HepG2 (cell line): ENCODE measurements at regions not wholly inside any gene's neighbourhood (a gene's known extent, or its start where the extent isn't known, plus 50 kb on each side); places are given as distances from the start of the nearest gene placed in this dataset.

Experiments used
- ATAC-seq: fragments of 200-7000 bp; cut with Tn5 transposase; 3 replicates; pipeline ENCODE4 v1.9.1; 2020; ENCODE audit warnings: mild to moderate bottlenecking, moderate library complexity
- BruUV-seq: library from RNA; stranded (reverse); fragments of 400-500 nt; replicated peaks from 2 replicates; lab custom pipeline; 2021; lab: Mats Ljungman, UMichigan
- CTCF ChIA-PET: fragments of 300-600 bp; formaldehyde crosslinking; extraction: SDS; loops from one replicate; lab custom pipeline; 2021; ENCODE audit warnings: low total read pairs, inconsistent platforms, low intra/inter-chr PET ratio; lab: Yijun Ruan, JAX
- POLR2A ChIA-PET: fragments of 350-600 bp; sonication (Branson Sonifier 250); formaldehyde crosslinking; loops from one replicate; lab custom pipeline; 2020; ENCODE audit warnings: antibody characterized with exemption, inconsistent platforms; lab: Yijun Ruan, JAX
- DNase-seq: peaks from one replicate; pipeline ENCODE4 v3.0.0-alpha.2; 2015; ENCODE audit warnings: low spot score
- FAIRE-seq: peaks from 3 replicates; lab custom pipeline; 2011; peaks lifted over from hg19 to GRCh38; lab: Jason Lieb, UNC
- H2AFZ ChIP-seq: one replicate; pipeline ENCODE4 v1.6.1; 2011; ENCODE audit warnings: low read length, inconsistent platforms
- H3K27ac ChIP-seq: fragments of 300-600 bp; 3 replicates; pipeline ENCODE4 v1.8.0; 2011; ENCODE audit warnings: mixed run types, mild to moderate bottlenecking, mixed read lengths, low read length, inconsistent platforms; ENCODE audit not compliant: insufficient read depth; ENCODE audit errors: extremely low read length
- H3K27me3 ChIP-seq, 2 experiments: fragments of 200-600 bp in 1 of 2; 2 replicates in 1 of 2; 3 replicates in 1 of 2; pipeline versions ENCODE4 v1.6.0 to v1.8.0; 2011; ENCODE audit warnings: low read length in 2 of 2, mild to moderate bottlenecking in 2 of 2, moderate library complexity in 2 of 2, inconsistent platforms in 1 of 2; ENCODE audit not compliant: insufficient read depth in 2 of 2, control insufficient read depth in 1 of 2
- H3K36me3 ChIP-seq, 2 experiments: fragments of 200-600 bp in 1 of 2; replicated peaks in 1 of 2; 2 replicates in 1 of 2; 3 replicates in 1 of 2; pipeline versions ENCODE4 v1.5.1 to v1.8.0; 2011; ENCODE audit warnings: low read length in 2 of 2, inconsistent platforms in 1 of 2; ENCODE audit not compliant: insufficient read depth in 2 of 2, control insufficient read depth in 1 of 2
- H3K4me1 ChIP-seq: 2 replicates; pipeline ENCODE4 v1.5.1; 2012; ENCODE audit warnings: low read length, inconsistent platforms; ENCODE audit not compliant: insufficient read depth
- H3K4me2 ChIP-seq: 2 replicates; pipeline ENCODE4 v1.6.0; 2011; ENCODE audit warnings: low read depth, low read length, inconsistent platforms
- H3K4me3 ChIP-seq, 3 experiments: fragments of 200-600 bp in 1 of 3; sonication (generic), shearing (Covaris generic) in 1 of 3; replicated peaks in 1 of 3; 2 replicates each; pipeline ENCODE4 v1.5.1; 2011 to 2016; ENCODE audit warnings: low read length in 3 of 3, inconsistent platforms in 2 of 3, low read depth in 2 of 3, mild to moderate bottlenecking in 2 of 3, control low read depth in 1 of 3, mixed read lengths in 1 of 3; ENCODE audit not compliant: insufficient read depth in 1 of 3
- H3K79me2 ChIP-seq: one replicate; pipeline ENCODE4 v1.6.1; 2011; ENCODE audit warnings: low read length, inconsistent platforms; ENCODE audit not compliant: insufficient read depth
- H3K9ac ChIP-seq: 2 replicates; pipeline ENCODE4 v1.6.0; 2011; ENCODE audit warnings: mild to moderate bottlenecking, low read depth, low read length, inconsistent platforms; ENCODE audit not compliant: insufficient read depth
- H3K9me3 ChIP-seq: 2 replicates; pipeline ENCODE4 v1.5.1; 2012; ENCODE audit warnings: mild to moderate bottlenecking, low read length
- H4K20me1 ChIP-seq: 2 replicates; pipeline ENCODE4 v1.6.0; 2011; ENCODE audit warnings: inconsistent platforms, mild to moderate bottlenecking, low read length, moderate library complexity; ENCODE audit not compliant: insufficient read depth
- AGO2 ChIP-seq: fragments of 200-400 bp; formaldehyde crosslinking; optimal IDR thresholded peaks from 2 replicates; pipeline ENCODE3; 2017; ENCODE audit warnings: mild to moderate bottlenecking, low read depth, low read length, moderate library complexity
- ERF ChIP-seq: IDR thresholded peaks from 2 replicates; pipeline ENCODE4 v1.6.1; 2018; ENCODE audit warnings: missing biosample characterization, missing genetic modification reagents
- HMG20B ChIP-seq: conservative IDR thresholded peaks from 2 replicates; pipeline ENCODE4 v1.6.1; 2016; ENCODE audit warnings: missing genetic modification reagents, missing compliant biosample characterization
- RELA ChIP-seq: sonication (generic); formaldehyde crosslinking; IDR thresholded peaks from 2 replicates; pipeline ENCODE4 v1.4.0; 2020; ENCODE audit warnings: missing genetic modification reagents
- SALL2 ChIP-seq: sonication (generic); formaldehyde crosslinking; IDR thresholded peaks from 2 replicates; pipeline ENCODE4 v1.8.1; 2023; ENCODE audit warnings: mild to moderate bottlenecking, missing genetic modification reagents, inconsistent platforms
- SRY ChIP-seq: sonication (generic); formaldehyde crosslinking; IDR thresholded peaks from 2 replicates; pipeline ENCODE4 v1.8.0; 2022; ENCODE audit warnings: mild to moderate bottlenecking, missing genetic modification reagents
- SYNCRIP ChIP-seq: fragments of 200-400 bp; formaldehyde crosslinking; IDR thresholded peaks from 2 replicates; pipeline ENCODE4 v1.6.1; 2018; ENCODE audit warnings: mild to moderate bottlenecking, low read depth, low read length; ENCODE audit not compliant: insufficient read depth
- ZMYM2 ChIP-seq: sonication (generic); formaldehyde crosslinking; IDR thresholded peaks from 2 replicates; pipeline ENCODE4 v1.8.0; 2022; ENCODE audit warnings: mild to moderate bottlenecking, missing genetic modification reagents
- ZNF160 ChIP-seq: sonication (generic); formaldehyde crosslinking; IDR thresholded peaks from 2 replicates; pipeline ENCODE4 v1.8.0; 2022; ENCODE audit warnings: mild to moderate bottlenecking, inconsistent platforms, missing genetic modification reagents
- ZNF335 ChIP-seq: sonication (generic); formaldehyde crosslinking; IDR thresholded peaks from 2 replicates; pipeline ENCODE4 v1.4.0; 2020; ENCODE audit warnings: missing genetic modification reagents
- ZNF34 ChIP-seq: sonication (generic); formaldehyde crosslinking; IDR thresholded peaks from 2 replicates; pipeline ENCODE4 v1.4.0; 2020; ENCODE audit warnings: mild to moderate bottlenecking, missing genetic modification reagents, borderline replicate concordance
- ZNF670 ChIP-seq: sonication (generic); formaldehyde crosslinking; IDR thresholded peaks from 2 replicates; pipeline ENCODE4 v1.8.0; 2022; ENCODE audit warnings: mild to moderate bottlenecking, missing genetic modification reagents, borderline replicate concordance
- ZNF772 ChIP-seq: sonication (generic); formaldehyde crosslinking; IDR thresholded peaks from 2 replicates; pipeline ENCODE4 v1.5.0; 2020; ENCODE audit warnings: mild to moderate bottlenecking, missing genetic modification reagents
- ZNF850 ChIP-seq: sonication (generic); formaldehyde crosslinking; conservative IDR thresholded peaks from 2 replicates; pipeline ENCODE4 v1.9.0; 2021; ENCODE audit warnings: mild to moderate bottlenecking, missing genetic modification reagents
- ZNF878 ChIP-seq: sonication (generic); formaldehyde crosslinking; IDR thresholded peaks from 2 replicates; pipeline ENCODE4 v1.8.1; 2023; ENCODE audit warnings: mild to moderate bottlenecking, missing genetic modification reagents, moderate library complexity
- ZNF879 ChIP-seq: sonication (generic); formaldehyde crosslinking; IDR thresholded peaks from 2 replicates; pipeline ENCODE4 v1.8.1; 2023; ENCODE audit warnings: missing genetic modification reagents
- ZSCAN25 ChIP-seq: sonication (generic); formaldehyde crosslinking; IDR thresholded peaks from 2 replicates; pipeline ENCODE4 v1.8.0; 2022; ENCODE audit warnings: mild to moderate bottlenecking, missing genetic modification reagents
- ZSCAN29 ChIP-seq: sonication (generic); formaldehyde crosslinking; conservative IDR thresholded peaks from 2 replicates; pipeline ENCODE4 v1.4.0; 2020; ENCODE audit warnings: mild to moderate bottlenecking, missing genetic modification reagents
- whole genome bisulfite sequencing: methylation state at CpG from one replicate; pipeline ENCODE4 v1.1.6; 2017; ENCODE audit warnings: low lambda C conversion rate; 5-methylcytosine and 5-hydroxymethylcytosine counted together
- in situ Hi-C: cut with HindIII; loops from 2 replicates; pipeline ENCODE4 v1.10.0; 2017; ENCODE audit warnings: low pct_unique_long_range_greater_than_20kb; ENCODE audit not compliant: extremely low pct_ligation_motif_present
- intact Hi-C: fragments of 100-400 bp; cut with micrococcal nuclease; formaldehyde crosslinking; loops from one replicate; pipeline ENCODE4 v1.10.0; 2022; ENCODE audit not compliant: unreplicated experiment
- TF ChIP-seq, protein P1 (sequence below): sonication (generic); formaldehyde crosslinking; IDR thresholded peaks from 2 replicates; pipeline ENCODE4 v1.4.0; 2020; ENCODE audit warnings: missing genetic modification reagents
- TF ChIP-seq, protein P2 (sequence below): sonication (generic); formaldehyde crosslinking; IDR thresholded peaks from 2 replicates; pipeline ENCODE4 v1.5.1; 2020; ENCODE audit warnings: missing genetic modification reagents, mild to moderate bottlenecking, borderline replicate concordance
- TF ChIP-seq, protein P3 (sequence below): sonication (generic); formaldehyde crosslinking; IDR thresholded peaks from 2 replicates; pipeline ENCODE4 v1.5.1; 2020; ENCODE audit warnings: missing genetic modification reagents, mild to moderate bottlenecking, borderline replicate concordance
- TF ChIP-seq, protein P4 (sequence below): IDR thresholded peaks from 2 replicates; pipeline ENCODE4 v1.6.1; 2016; ENCODE audit warnings: missing biosample characterization, missing genetic modification reagents, low read depth

DNA sequence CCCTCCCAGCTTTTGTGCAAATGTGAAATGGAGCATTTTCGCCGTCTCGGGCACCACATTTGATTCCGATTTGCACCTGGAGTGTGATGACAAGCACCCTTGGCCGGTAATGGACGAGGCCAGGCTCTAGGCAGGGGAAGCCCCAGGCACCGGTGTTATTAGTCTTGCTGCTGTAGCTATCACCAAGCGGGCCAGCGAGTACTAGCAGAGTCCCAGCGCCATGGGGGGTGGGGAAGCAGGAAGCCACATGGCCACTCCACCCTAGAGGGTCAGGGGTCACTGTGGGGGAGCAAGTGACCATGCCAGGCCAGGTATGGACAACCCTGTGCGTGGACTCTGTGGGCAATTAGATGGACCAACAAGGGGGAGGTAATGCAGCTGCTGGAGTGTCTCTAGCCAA is 88.8 kb downstream of the CPZ start (continued):
- no peak for TF ChIP-seq ZSCAN25 (CRISPR knock-in tag)
- TF ChIP-seq, protein P1, sequence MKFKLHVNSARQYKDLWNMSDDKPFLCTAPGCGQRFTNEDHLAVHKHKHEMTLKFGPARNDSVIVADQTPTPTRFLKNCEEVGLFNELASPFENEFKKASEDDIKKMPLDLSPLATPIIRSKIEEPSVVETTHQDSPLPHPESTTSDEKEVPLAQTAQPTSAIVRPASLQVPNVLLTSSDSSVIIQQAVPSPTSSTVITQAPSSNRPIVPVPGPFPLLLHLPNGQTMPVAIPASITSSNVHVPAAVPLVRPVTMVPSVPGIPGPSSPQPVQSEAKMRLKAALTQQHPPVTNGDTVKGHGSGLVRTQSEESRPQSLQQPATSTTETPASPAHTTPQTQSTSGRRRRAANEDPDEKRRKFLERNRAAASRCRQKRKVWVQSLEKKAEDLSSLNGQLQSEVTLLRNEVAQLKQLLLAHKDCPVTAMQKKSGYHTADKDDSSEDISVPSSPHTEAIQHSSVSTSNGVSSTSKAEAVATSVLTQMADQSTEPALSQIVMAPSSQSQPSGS: no peak
- TF ChIP-seq SALL2 (CRISPR knock-in tag): no peak
- no peak for TF ChIP-seq ZNF160 (CRISPR knock-in tag)
- TF ChIP-seq ZNF670 (CRISPR knock-in tag): no peak
- no peak for TF ChIP-seq SRY (CRISPR knock-in tag)
- TF ChIP-seq, protein P2, sequence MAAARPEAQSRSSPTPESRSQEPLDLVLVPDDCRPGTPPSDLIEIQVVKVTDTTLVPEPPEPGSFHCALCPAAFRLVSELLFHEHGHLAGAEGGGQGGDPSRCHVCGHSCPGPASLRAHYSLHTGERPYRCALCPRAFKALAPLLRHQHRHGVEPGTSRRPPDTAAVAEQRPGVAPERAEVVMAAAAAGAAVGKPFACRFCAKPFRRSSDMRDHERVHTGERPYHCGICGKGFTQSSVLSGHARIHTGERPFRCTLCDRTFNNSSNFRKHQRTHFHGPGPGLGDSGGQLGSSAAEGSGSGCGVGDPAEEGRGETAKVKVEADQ (CRISPR knock-in tag): no peak
- TF ChIP-seq RELA (CRISPR knock-in tag): no peak
- no peak for TF ChIP-seq ERF (CRISPR knock-in tag)

DNA sequence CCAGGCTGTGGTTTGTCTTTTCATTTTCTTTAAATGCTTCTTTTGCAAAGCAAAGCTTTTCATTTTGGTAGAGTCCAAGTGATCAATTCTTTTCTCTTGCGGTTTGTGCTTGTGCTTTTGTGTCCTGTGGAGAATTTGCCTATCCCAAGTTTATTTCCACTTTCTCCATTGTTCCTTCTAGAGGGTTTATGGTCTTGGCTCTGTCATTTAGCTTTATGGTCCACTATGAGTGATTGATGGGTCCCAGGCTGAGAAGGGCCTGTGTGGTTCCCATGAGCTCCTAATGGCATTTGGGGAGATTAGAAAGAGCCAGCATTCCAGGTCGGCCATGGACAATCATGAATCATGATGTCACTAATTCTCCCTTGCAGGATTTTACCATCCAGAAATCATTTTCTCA is 86.5 kb downstream of the CPZ start:
- no peak for DNase-seq
- no peak overlapping the region for H3K9ac ChIP-seq
- H3K4me1 ChIP-seq: no peaks in the 10 kb centered on the region
- ChIA-PET POLR2A (no interaction called here), CTCF (no interaction called here)
- intact Hi-C loops (no loop called here), in situ Hi-C loops (no loop called here)
- ATAC-seq: no peak
- no peak overlapping the region for H3K4me2 ChIP-seq
- FAIRE-seq: no peak
- H3K36me3 ChIP-seq: no peaks in the 10 kb centered on the region
- H3K79me2 ChIP-seq: no peaks in the 10 kb centered on the region
- 0% methylated on average over 2 of the region's 2 CpGs for WGBS
- H3K27ac ChIP-seq: no peak overlapping the region
- H3K27me3 ChIP-seq: peaks cover 0 to 20% of the 10 kb centered on the region in 2 experiments; a peak in 3 of 5 replicates
- no TSS peak for BruUV-seq
- no peak overlapping the region for H2AFZ ChIP-seq
- no peak overlapping the region for H3K4me3 ChIP-seq
- H3K9me3 ChIP-seq: no peaks in the 10 kb centered on the region
- no peaks in the 10 kb centered on the region for H4K20me1 ChIP-seq
- TF ChIP-seq ZNF335: no peak
- TF ChIP-seq ZMYM2 (CRISPR knock-in tag): no peak
- no peak for TF ChIP-seq AGO2
- TF ChIP-seq SYNCRIP: no peak
- no peak for TF ChIP-seq HMG20B
- TF ChIP-seq ZNF878 (CRISPR knock-in tag): no peak
- no peak for TF ChIP-seq ZNF772 (CRISPR knock-in tag)
- TF ChIP-seq ZNF850 (CRISPR knock-in tag): no peak
- no peak for TF ChIP-seq ZSCAN29 (CRISPR knock-in tag)
- TF ChIP-seq ZNF879 (CRISPR knock-in tag): no peak
- no peak for TF ChIP-seq ZNF34 (CRISPR knock-in tag)
- TF ChIP-seq, protein P3, sequence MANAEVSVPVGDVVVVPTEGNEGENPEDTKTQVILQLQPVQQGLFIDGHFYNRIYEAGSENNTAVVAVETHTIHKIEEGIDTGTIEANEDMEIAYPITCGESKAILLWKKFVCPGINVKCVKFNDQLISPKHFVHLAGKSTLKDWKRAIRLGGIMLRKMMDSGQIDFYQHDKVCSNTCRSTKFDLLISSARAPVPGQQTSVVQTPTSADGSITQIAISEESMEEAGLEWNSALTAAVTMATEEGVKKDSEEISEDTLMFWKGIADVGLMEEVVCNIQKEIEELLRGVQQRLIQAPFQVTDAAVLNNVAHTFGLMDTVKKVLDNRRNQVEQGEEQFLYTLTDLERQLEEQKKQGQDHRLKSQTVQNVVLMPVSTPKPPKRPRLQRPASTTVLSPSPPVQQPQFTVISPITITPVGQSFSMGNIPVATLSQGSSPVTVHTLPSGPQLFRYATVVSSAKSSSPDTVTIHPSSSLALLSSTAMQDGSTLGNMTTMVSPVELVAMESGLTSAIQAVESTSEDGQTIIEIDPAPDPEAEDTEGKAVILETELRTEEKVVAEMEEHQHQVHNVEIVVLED: no peak
- TF ChIP-seq, protein P4, sequence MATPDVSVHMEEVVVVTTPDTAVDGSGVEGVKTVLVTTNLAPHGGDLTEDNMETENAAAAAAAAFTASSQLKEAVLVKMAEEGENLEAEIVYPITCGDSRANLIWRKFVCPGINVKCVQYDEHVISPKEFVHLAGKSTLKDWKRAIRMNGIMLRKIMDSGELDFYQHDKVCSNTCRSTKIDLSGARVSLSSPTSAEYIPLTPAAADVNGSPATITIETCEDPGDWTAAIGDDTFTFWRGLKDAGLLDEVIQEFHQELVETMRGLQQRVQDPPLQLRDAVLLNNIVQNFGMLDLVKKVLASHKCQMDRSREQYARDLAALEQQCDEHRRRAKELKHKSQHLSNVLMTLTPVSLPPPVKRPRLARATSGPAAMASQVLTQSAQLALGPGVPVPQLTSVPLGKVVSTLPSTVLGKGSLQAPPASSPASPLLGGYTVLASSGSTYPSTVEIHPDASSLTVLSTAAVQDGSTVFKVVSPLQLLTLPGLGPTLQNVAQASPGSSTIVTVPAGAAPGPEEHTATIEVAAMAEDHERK (CRISPR knock-in tag): no peak
